HG03135 (cell line): ENCODE measurements at regions not wholly inside any gene's neighbourhood (a gene's known extent, or its start where the extent isn't known, plus 50 kb on each side); places are given as distances from the start of the nearest gene placed in this dataset.

Experiments
- ATAC-seq: cut with Tn5 transposase; IDR thresholded peaks from one replicate; pipeline ENCODE4 v1.9.1; 2021; ENCODE audit warnings: mild to moderate bottlenecking, moderate library complexity; ENCODE audit not compliant: unreplicated experiment

GRCh38 chr1:99565606-99566289 lies 80.2 kb upstream of the PALMD start:
- no peak for ATAC-seq

DNA sequence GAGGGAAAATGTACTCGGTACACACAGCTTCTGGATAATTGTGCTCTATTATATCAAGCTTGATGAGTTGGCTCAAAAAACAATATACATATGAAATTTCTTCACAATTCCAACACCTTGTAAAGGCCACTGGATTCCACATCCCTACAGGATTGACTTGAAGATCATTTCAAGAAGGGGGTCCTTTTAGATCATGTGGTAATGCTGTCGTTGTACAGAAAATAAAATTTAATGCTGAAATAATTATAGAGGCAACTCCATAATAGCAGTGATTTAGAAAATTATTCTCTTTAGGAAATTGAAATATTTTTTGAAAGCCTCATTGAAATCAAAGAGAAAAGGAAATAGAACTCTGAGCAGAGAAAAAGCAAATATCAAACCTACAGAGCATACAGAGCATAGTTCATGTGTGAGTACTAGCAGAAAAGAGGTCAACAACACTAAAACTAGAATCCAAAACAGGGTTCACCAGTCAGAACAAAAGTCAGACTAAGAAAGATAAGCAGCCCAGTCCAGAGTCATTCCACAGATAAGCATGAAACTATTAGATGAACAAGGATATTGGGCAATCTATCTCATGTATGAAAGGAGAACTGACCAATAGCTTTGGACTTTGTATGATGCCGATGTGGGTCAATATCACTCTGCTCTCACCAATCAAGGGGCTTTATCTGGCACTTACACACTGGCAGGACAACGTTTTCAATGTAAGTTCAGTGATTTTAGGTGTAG lies 79.5 kb upstream of the PALMD start:
- ATAC-seq, result no peak

DNA sequence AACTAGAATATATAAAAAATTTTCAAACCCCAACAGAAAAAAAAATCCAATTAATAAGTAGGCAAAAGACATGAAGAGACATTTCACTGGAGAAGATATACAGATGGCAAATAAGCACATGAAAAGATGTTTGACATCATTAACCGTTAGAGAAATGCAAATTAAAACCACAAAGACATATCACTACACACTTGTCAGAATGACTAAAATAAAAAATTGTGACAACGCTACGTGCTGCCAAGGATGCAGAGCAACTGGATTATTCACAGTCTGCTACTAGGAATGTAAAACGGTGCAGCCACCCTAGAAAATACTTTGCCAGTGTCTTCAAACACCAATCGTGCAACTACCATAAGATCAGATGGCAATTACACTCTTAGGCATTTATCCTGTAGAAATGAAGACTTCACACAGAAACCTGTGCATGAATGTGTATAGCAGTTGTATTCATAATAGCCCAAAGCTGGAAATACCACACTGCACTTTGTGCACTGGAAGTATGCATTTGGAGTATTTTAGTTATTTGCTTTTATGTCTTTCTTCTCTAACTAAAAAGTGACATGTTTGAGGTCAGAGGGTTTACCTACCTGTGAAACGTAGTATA lies 75.3 kb upstream of the PALMD start:
- ATAC-seq, result no peak

GRCh38 chr1:99571092-99571734 lies 74.7 kb upstream of the PALMD start:
- no peak for ATAC-seq

- no peak for ATAC-seq
Measured at GRCh38 chr1:99573431-99574217, 72.3 kb upstream of the PALMD start.

DNA sequence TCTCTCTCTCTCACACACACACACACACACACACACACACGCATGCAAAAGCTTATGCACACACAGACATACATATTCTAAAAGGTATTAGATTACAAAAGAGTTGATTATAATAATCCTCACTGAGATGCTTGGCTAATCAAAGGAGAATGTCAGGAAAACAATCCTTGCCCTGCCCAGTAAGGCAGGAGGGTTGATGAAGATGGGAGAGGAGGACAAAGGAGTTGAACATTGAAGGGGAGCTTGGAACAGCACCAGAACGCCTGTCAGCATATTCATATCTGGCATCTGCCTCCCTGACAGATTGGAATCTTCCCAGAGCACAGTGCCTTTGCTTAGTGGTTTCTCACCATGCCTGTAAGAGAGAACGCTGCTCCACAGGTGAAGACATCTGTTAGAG lies 68.6 kb upstream of the PALMD start:
- no peak for ATAC-seq

GRCh38 chr1:99579691-99580172 lies 66.2 kb upstream of the PALMD start:
- ATAC-seq, result no peak

GRCh38 chr1:99580451-99580850 lies 65.5 kb upstream of the PALMD start:
- ATAC-seq, result no peak

DNA sequence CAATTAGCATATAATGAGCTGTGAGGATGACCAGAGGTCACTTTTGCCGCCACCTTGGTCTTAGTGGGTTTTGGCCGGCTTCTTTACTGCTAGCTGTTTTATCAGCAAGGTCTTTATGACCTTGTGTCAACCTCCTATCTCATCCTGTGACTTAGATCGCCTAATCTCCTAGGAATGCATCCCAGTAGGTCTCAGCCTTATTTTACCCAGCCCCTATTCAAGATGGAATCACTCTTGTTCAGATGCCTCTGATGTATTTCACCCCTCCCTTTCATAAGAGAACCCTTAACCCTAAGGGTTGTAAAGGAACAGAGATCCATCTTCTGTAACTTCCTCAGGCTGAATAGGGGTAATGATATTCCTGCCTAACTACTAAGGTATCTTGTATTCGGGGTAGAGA lies 58.9 kb upstream of the PALMD start:
- no peak for ATAC-seq

- no peak for ATAC-seq
Measured at GRCh38 chr1:99589186-99589636, 56.7 kb upstream of the PALMD start.

GRCh38 chr1:99590578-99591209 lies 55.2 kb upstream of the PALMD start:
- no peak for ATAC-seq

DNA sequence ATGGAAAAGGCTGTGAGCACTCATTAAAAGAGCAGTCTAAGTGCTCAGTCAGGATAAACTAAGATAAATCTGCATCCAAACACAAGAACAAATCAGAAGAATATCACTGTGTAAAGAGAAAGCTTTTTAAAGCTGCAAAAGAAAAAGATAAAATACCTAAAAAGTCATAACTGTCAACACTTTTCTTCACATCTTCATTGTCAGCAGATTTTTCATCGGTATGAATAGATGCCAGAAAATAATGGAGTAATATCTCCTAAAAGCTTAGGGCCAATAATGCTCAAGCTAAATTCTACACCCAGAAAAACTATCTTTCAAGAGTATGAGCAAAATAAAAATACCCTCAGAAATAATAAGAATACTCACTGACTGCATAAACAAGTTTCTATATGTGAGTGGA lies 54.0 kb upstream of the PALMD start:
- ATAC-seq, result no peak

- no peak for ATAC-seq
Measured at GRCh38 chr1:99594205-99594604, 51.7 kb upstream of the PALMD start.

- no peak for ATAC-seq
Measured at GRCh38 chr1:99595041-99595440, 50.9 kb upstream of the PALMD start.

DNA sequence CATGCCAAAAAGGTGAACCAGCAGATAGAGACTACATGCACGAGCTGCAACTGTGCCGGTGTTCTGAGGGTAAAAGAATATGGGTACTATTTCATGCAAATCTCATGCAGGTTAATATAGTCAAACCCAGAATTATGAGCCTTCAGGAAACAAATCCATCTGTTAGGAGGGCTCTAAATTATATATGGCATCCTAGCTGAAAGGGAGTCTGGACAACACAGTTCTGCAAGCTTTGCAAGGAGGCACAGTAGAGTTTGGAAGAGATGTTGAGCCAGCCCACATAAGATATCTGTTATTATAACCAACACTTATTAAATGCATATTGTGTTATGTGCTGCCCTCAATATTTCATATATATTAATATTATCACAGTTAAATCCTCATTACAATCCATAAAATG lies 50.5 kb upstream of the PALMD start:
- no peak for ATAC-seq
